HEK293 (cell line): ENCODE measurements at regions not wholly inside any gene's neighbourhood (a gene's known extent, or its start where the extent isn't known, plus 50 kb on each side); places are given as distances from the start of the nearest gene placed in this dataset.

Source experiments
- CTCF ChIA-PET: fragments of 350-600 bp; formaldehyde crosslinking; extraction: SDS; loops from one replicate; lab custom pipeline; 2021; ENCODE audit warnings: antibody characterized with exemption; lab: Yijun Ruan, JAX
- POLR2A ChIA-PET: fragments of 300-600 bp; formaldehyde crosslinking; extraction: SDS; loops from one replicate; lab custom pipeline; 2020; ENCODE audit warnings: antibody characterized with exemption, inconsistent platforms; lab: Yijun Ruan, JAX
- H3K27ac ChIP-seq: fragments of 200-500 bp; sonication (Bioruptor generic); 2 replicates; pipeline ENCODE4 v1.5.1; 2014; ENCODE audit warnings: low read depth, low read length, control low read depth, inconsistent platforms; ENCODE audit errors: extremely low read depth
- H3K36me3 ChIP-seq, 2 experiments: fragments of 200-500 bp in 1 of 2; sonication (Bioruptor generic) in 1 of 2; 1 replicate in 1 of 2; 2 replicates in 1 of 2; pipeline ENCODE4 v1.5.1; 2014 to 2017; ENCODE audit warnings: inconsistent platforms in 2 of 2, low read length in 2 of 2; ENCODE audit not compliant: control insufficient read depth in 2 of 2, insufficient read depth in 1 of 2
- H3K4me1 ChIP-seq: fragments of 200-500 bp; sonication (Bioruptor generic); 2 replicates; pipeline ENCODE4 v1.5.1; 2014; ENCODE audit warnings: mild to moderate bottlenecking, low read length, inconsistent platforms; ENCODE audit not compliant: control insufficient read depth, insufficient read depth
- H3K4me3 ChIP-seq: 2 replicates; pipeline ENCODE4 v1.5.1; 2011; ENCODE audit warnings: low read depth, mild to moderate bottlenecking, control low read depth, low read length, moderate library complexity
- H3K9me3 ChIP-seq: fragments of 200-500 bp; sonication (Bioruptor generic); 2 replicates; pipeline ENCODE4 v1.5.1; 2014; ENCODE audit warnings: low read depth, low read length, inconsistent platforms; ENCODE audit not compliant: control insufficient read depth, insufficient read depth
- KLF9 ChIP-seq: fragments of 450-650 bp; formaldehyde crosslinking; IDR thresholded peaks from 2 replicates; pipeline ENCODE4 v1.5.1; 2016; ENCODE audit warnings: missing biosample characterization, missing genetic modification characterization, low read depth
- TCF7L2 ChIP-seq: IDR thresholded peaks from 2 replicates; pipeline ENCODE4 v1.6.1; 2011; ENCODE audit warnings: low read depth, mild to moderate bottlenecking, inconsistent platforms, low read length, moderate library complexity, borderline replicate concordance
- ZNF132 ChIP-seq: fragments of 450-650 bp; formaldehyde crosslinking; IDR thresholded peaks from 2 replicates; pipeline ENCODE4 v1.5.1; 2017; ENCODE audit warnings: missing biosample characterization, missing genetic modification characterization, borderline replicate concordance
- ZNF239 ChIP-seq: fragments of 450-650 bp; formaldehyde crosslinking; IDR thresholded peaks from 2 replicates; pipeline ENCODE4 v1.5.1; 2016; ENCODE audit warnings: missing biosample characterization, missing genetic modification characterization
- ZNF248 ChIP-seq: fragments of 450-650 bp; formaldehyde crosslinking; IDR thresholded peaks from 2 replicates; pipeline ENCODE4 v1.5.1; 2017; ENCODE audit warnings: missing biosample characterization, missing genetic modification characterization
- ZNF366 ChIP-seq: fragments of 450-650 bp; formaldehyde crosslinking; conservative IDR thresholded peaks from 2 replicates; pipeline ENCODE4 v1.5.1; 2016; ENCODE audit warnings: missing biosample characterization, missing genetic modification characterization
- ZNF48 ChIP-seq: fragments of 450-650 bp; formaldehyde crosslinking; IDR thresholded peaks from 2 replicates; pipeline ENCODE4 v1.5.1; 2016; ENCODE audit warnings: missing biosample characterization, missing genetic modification characterization
- ZNF549 ChIP-seq: fragments of 450-650 bp; IDR thresholded peaks from 2 replicates; pipeline ENCODE4 v1.5.1; 2018; ENCODE audit warnings: missing biosample characterization, missing genetic modification characterization, mild to moderate bottlenecking, inconsistent platforms, moderate library complexity
- ZNF571 ChIP-seq: fragments of 450-650 bp; formaldehyde crosslinking; IDR thresholded peaks from 2 replicates; pipeline ENCODE4 v1.5.0; 2017; ENCODE audit warnings: missing biosample characterization, missing genetic modification characterization
- ZNF629 ChIP-seq: fragments of 450-650 bp; formaldehyde crosslinking; IDR thresholded peaks from 2 replicates; pipeline ENCODE4 v1.5.1; 2017; ENCODE audit warnings: missing biosample characterization, missing genetic modification characterization
- ZNF660 ChIP-seq: fragments of 450-650 bp; IDR thresholded peaks from 2 replicates; pipeline ENCODE4 v1.5.1; 2018; ENCODE audit warnings: missing biosample characterization, mild to moderate bottlenecking, missing genetic modification characterization
- ZNF707 ChIP-seq: fragments of 450-650 bp; formaldehyde crosslinking; IDR thresholded peaks from 2 replicates; pipeline ENCODE4 v1.5.1; 2016; ENCODE audit warnings: missing biosample characterization, missing genetic modification characterization
- ZXDB ChIP-seq: fragments of 450-650 bp; formaldehyde crosslinking; IDR thresholded peaks from 2 replicates; pipeline ENCODE4 v1.5.1; 2016; ENCODE audit warnings: missing biosample characterization, missing genetic modification characterization
- TF ChIP-seq, protein P1 (sequence below): fragments of 450-650 bp; formaldehyde crosslinking; IDR thresholded peaks from 2 replicates; pipeline ENCODE4 v1.5.1; 2017; ENCODE audit warnings: missing biosample characterization, missing genetic modification characterization
- TF ChIP-seq, protein P2 (sequence below): fragments of 450-650 bp; formaldehyde crosslinking; IDR thresholded peaks from 2 replicates; pipeline ENCODE4 v1.5.1; 2017; ENCODE audit warnings: missing biosample characterization, missing genetic modification characterization
- TF ChIP-seq, protein P3 (sequence below): fragments of 450-650 bp; formaldehyde crosslinking; IDR thresholded peaks from 2 replicates; pipeline ENCODE4 v1.5.1; 2017; ENCODE audit warnings: missing biosample characterization, mild to moderate bottlenecking, missing genetic modification characterization, moderate library complexity
- TF ChIP-seq, protein P4 (sequence below): fragments of 450-650 bp; formaldehyde crosslinking; IDR thresholded peaks from 2 replicates; pipeline ENCODE4 v1.5.1; 2016; ENCODE audit warnings: missing biosample characterization, missing genetic modification characterization
- TF ChIP-seq, protein P5 (sequence below): fragments of 450-650 bp; formaldehyde crosslinking; IDR thresholded peaks from 2 replicates; pipeline ENCODE4 v1.5.1; 2016; ENCODE audit warnings: missing biosample characterization, missing genetic modification characterization
- TF ChIP-seq, protein P6 (sequence below): fragments of 450-650 bp; formaldehyde crosslinking; IDR thresholded peaks from 2 replicates; pipeline ENCODE4 v1.5.1; 2016; ENCODE audit warnings: missing biosample characterization, missing genetic modification characterization

DNA sequence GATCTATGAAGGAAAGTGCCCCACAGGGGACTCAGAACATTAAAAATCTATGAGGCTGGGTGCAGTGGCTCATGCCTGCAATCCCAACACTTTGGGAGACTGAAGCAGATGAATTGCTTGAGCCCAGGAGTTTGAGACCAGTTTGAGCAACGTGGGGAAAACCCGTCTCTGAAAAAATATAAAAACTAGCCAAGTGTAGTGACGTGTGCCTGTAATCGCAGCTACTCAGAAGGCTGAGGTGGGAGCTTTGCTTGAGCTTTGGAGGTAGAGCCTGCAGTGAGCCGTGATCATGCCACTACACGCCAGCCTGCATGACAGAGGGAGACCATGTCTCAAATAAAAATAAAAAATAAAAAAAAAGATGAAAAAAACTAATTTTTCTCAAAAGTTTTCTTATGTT, 1070.6 kb downstream of the PCDH9 start:
- no peaks in the 10 kb centered on the region for H3K9me3 ChIP-seq
- no peak overlapping the region for H3K27ac ChIP-seq
- H3K4me3 ChIP-seq = no peak overlapping the region
- ChIA-PET CTCF (interaction anchor here (0.7 kb wide), 1 partner anchor 419 kb away, joined by 5 read pairs; no protein-coding TSS in a partner anchor), POLR2A (no interaction called here)
- TF ChIP-seq, protein P1, sequence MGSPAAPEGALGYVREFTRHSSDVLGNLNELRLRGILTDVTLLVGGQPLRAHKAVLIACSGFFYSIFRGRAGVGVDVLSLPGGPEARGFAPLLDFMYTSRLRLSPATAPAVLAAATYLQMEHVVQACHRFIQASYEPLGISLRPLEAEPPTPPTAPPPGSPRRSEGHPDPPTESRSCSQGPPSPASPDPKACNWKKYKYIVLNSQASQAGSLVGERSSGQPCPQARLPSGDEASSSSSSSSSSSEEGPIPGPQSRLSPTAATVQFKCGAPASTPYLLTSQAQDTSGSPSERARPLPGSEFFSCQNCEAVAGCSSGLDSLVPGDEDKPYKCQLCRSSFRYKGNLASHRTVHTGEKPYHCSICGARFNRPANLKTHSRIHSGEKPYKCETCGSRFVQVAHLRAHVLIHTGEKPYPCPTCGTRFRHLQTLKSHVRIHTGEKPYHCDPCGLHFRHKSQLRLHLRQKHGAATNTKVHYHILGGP (tag by site-specific recombination) = no peak
- TF ChIP-seq, protein P2, sequence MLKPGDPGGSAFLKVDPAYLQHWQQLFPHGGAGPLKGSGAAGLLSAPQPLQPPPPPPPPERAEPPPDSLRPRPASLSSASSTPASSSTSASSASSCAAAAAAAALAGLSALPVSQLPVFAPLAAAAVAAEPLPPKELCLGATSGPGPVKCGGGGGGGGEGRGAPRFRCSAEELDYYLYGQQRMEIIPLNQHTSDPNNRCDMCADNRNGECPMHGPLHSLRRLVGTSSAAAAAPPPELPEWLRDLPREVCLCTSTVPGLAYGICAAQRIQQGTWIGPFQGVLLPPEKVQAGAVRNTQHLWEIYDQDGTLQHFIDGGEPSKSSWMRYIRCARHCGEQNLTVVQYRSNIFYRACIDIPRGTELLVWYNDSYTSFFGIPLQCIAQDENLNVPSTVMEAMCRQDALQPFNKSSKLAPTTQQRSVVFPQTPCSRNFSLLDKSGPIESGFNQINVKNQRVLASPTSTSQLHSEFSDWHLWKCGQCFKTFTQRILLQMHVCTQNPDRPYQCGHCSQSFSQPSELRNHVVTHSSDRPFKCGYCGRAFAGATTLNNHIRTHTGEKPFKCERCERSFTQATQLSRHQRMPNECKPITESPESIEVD (tag by site-specific recombination) = no peak
- TF ChIP-seq ZNF48 (tag by site-specific recombination) (no peak), ZNF132 (tag by site-specific recombination) (no peak), ZNF239 (tag by site-specific recombination) (no peak), ZNF629 (tag by site-specific recombination) (no peak), ZNF366 (tag by site-specific recombination) (no peak), ZNF571 (no peak), TCF7L2 (no peak), ZXDB (tag by site-specific recombination) (no peak), ZNF707 (tag by site-specific recombination) (no peak), ZNF660 (tag by site-specific recombination) (no peak), ZNF549 (tag by site-specific recombination) (no peak), KLF9 (tag by site-specific recombination) (no peak), ZNF248 (tag by site-specific recombination) (no peak)
- TF ChIP-seq, protein P3, sequence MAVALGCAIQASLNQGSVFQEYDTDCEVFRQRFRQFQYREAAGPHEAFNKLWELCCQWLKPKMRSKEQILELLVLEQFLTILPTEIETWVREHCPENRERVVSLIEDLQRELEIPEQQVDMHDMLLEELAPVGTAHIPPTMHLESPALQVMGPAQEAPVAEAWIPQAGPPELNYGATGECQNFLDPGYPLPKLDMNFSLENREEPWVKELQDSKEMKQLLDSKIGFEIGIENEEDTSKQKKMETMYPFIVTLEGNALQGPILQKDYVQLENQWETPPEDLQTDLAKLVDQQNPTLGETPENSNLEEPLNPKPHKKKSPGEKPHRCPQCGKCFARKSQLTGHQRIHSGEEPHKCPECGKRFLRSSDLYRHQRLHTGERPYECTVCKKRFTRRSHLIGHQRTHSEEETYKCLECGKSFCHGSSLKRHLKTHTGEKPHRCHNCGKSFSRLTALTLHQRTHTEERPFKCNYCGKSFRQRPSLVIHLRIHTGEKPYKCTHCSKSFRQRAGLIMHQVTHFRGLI (tag by site-specific recombination) = no peak
- TF ChIP-seq, protein P4, sequence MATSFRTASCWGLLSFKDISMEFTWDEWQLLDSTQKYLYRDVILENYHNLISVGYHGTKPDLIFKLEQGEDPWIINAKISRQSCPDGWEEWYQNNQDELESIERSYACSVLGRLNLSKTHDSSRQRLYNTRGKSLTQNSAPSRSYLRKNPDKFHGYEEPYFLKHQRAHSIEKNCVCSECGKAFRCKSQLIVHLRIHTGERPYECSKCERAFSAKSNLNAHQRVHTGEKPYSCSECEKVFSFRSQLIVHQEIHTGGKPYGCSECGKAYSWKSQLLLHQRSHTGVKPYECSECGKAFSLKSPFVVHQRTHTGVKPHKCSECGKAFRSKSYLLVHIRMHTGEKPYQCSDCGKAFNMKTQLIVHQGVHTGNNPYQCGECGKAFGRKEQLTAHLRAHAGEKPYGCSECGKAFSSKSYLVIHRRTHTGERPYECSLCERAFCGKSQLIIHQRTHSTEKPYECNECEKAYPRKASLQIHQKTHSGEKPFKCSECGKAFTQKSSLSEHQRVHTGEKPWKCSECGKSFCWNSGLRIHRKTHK = no peak
- TF ChIP-seq, protein P5, sequence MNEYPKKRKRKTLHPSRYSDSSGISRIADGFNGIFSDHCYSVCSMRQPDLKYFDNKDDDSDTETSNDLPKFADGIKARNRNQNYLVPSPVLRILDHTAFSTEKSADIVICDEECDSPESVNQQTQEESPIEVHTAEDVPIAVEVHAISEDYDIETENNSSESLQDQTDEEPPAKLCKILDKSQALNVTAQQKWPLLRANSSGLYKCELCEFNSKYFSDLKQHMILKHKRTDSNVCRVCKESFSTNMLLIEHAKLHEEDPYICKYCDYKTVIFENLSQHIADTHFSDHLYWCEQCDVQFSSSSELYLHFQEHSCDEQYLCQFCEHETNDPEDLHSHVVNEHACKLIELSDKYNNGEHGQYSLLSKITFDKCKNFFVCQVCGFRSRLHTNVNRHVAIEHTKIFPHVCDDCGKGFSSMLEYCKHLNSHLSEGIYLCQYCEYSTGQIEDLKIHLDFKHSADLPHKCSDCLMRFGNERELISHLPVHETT (tag by site-specific recombination) = no peak
- TF ChIP-seq, protein P6, sequence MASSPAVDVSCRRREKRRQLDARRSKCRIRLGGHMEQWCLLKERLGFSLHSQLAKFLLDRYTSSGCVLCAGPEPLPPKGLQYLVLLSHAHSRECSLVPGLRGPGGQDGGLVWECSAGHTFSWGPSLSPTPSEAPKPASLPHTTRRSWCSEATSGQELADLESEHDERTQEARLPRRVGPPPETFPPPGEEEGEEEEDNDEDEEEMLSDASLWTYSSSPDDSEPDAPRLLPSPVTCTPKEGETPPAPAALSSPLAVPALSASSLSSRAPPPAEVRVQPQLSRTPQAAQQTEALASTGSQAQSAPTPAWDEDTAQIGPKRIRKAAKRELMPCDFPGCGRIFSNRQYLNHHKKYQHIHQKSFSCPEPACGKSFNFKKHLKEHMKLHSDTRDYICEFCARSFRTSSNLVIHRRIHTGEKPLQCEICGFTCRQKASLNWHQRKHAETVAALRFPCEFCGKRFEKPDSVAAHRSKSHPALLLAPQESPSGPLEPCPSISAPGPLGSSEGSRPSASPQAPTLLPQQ (tag by site-specific recombination) = no peak
- no peaks in the 10 kb centered on the region for H3K4me1 ChIP-seq
- H3K36me3 ChIP-seq = no peaks in the 10 kb centered on the region
